ENCODE measurements at regions not wholly inside any gene's neighbourhood (a gene's known extent, or its start where the extent isn't known, plus 50 kb on each side); places are given as distances from the start of the nearest gene placed in this dataset.

DNA sequence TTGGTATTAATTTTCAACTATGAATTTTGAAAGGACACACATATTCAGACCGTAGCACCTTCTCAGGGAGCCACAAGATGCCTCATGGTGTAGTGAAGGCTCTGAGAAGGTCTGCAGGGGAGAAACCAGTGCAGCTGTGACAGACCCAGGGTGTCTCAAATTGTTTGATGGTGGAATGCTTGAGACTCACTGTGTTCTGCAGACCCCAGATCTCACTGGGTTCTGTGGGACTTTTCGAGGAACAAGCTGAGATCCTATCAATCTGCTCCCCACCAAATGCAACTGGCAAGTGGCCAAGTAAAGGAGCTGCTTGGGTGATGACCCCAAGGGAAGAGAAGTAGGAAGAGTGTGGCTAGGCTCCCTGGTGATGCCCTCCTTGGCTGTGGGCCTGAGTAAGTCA, 130.5 kb upstream of the UNC5B start:
- peak; percentile 2 for DNase-seq (ENCODE audit: low spot score, unreplicated experiment)
- Mint-ChIP-seq H3K4me3 (ENCODE audit: low read depth) (no peak overlapping the region), H3K36me3 (ENCODE audit: insufficient read depth) (no peaks in the 10 kb centered on the region), H3K27me3 (peaks cover 25% of the 10 kb centered on the region), H3K27ac (no peak overlapping the region), H3K4me1 (ENCODE audit: low read depth) (no peaks in the 10 kb centered on the region), H3K9me3 (ENCODE audit: low read depth) (no peaks in the 10 kb centered on the region)
- TF ChIP-seq, protein P1, sequence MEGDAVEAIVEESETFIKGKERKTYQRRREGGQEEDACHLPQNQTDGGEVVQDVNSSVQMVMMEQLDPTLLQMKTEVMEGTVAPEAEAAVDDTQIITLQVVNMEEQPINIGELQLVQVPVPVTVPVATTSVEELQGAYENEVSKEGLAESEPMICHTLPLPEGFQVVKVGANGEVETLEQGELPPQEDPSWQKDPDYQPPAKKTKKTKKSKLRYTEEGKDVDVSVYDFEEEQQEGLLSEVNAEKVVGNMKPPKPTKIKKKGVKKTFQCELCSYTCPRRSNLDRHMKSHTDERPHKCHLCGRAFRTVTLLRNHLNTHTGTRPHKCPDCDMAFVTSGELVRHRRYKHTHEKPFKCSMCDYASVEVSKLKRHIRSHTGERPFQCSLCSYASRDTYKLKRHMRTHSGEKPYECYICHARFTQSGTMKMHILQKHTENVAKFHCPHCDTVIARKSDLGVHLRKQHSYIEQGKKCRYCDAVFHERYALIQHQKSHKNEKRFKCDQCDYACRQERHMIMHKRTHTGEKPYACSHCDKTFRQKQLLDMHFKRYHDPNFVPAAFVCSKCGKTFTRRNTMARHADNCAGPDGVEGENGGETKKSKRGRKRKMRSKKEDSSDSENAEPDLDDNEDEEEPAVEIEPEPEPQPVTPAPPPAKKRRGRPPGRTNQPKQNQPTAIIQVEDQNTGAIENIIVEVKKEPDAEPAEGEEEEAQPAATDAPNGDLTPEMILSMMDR (IDR thresholded peaks at IDR 0.05; ENCODE audit: unreplicated experiment), result no peak

DNA sequence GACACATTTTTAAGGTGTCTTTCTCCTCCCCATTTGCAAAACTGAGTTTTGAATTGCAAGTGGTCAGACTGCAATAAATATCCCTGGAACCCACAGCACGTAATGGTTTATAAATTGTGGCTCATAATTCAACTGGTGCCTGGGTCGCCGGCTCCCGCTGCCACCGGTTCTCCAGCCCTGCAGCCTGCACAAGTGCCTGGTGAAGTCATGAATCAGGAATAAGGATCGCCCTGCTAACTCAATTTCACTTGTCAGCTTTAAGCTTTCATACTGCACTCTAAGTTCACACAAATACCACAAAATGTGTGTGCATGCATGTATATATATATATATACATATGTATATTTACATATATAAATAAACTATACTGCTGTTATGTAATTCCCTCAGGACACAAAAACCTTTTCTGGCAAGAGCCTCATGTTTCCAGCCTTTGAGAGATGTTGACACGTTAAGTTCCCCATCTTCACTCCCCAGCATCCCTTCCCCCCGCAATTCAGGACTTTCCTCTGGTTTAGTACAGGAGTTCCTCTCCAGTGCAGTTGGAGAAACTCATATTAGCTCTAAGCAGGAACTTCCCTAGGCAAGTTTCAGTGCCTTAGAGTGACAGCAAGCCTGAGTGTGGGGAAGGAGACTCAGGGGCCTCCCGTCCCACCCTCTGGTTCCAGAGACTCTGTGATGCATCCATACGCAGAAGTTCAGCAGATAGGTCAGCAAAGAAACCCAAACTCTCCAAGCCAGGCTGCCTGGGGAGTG, 129.2 kb upstream of the UNC5B start:
- Mint-ChIP-seq H3K27me3 (peaks cover 16% of the 10 kb centered on the region), H3K36me3 (ENCODE audit: insufficient read depth) (no peaks in the 10 kb centered on the region), H3K4me3 (ENCODE audit: low read depth) (no peak overlapping the region), H3K4me1 (ENCODE audit: low read depth) (no peaks in the 10 kb centered on the region), H3K9me3 (ENCODE audit: low read depth) (no peaks in the 10 kb centered on the region), H3K27ac (no peak overlapping the region)
- TF ChIP-seq, protein P1 (IDR thresholded peaks at IDR 0.05; ENCODE audit: unreplicated experiment), result no peak
- DNase-seq (ENCODE audit: low spot score, unreplicated experiment), result peak; percentile 3

DNA sequence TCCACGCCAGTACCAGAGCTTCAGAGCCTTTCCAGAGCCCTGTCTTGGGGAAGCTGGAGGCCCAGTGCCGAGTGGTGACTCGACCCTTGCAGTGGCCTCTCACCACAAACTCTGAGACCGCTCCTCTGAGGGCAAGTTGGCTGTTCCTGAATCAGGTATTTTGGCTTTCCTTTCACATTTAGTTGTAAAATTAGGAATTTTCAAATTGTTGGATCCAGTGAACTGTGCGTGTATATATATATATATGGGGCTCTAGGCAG, 128.7 kb upstream of the UNC5B start:
- Mint-ChIP-seq H3K4me1 (ENCODE audit: low read depth) (no peaks in the 10 kb centered on the region), H3K4me3 (ENCODE audit: low read depth) (no peak overlapping the region), H3K36me3 (ENCODE audit: insufficient read depth) (no peaks in the 10 kb centered on the region), H3K27ac (no peak overlapping the region), H3K27me3 (peaks cover 15% of the 10 kb centered on the region), H3K9me3 (ENCODE audit: low read depth) (no peaks in the 10 kb centered on the region)
- DNase-seq (ENCODE audit: low spot score, unreplicated experiment), result no peak
- TF ChIP-seq, protein P1 (IDR thresholded peaks at IDR 0.05; ENCODE audit: unreplicated experiment), result no peak

DNA sequence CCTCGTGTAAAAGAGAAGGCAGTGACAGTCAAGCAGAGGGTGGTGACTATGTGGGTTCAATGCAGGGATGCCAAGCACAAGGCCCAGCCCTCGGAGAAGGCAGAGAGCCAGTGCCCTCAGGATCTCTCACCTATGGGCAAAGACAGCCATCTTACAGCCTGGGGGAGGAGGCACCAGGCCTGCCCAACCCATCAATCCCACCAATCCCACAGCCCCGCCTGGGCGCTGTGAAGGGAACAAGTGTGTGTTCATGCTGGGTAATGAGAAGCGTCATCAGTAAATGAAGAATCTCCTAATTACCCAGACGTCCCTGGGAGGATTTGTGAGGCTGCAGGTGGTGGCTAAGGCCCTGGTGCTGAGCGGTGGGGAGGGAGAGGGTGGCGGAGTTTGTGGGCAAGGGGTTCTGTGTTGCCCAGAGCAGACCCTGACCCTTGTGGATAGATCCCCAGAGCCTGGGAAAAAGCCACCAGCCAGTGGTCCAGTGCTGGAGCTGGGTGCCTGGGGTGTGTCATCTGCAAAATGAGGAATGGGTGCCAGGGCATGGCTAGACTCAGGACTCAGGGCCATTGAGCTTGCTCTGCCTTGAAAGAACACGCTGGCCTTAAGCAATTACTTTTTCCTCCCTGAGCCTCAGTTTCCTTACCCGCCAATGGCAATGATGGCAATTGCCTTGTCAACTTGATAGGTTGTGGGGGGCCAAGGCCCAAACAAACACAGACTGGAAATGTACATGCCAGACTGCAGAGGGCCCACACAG, 128.1 kb upstream of the UNC5B start:
- Mint-ChIP-seq H3K36me3 (ENCODE audit: insufficient read depth) (no peaks in the 10 kb centered on the region), H3K9me3 (ENCODE audit: low read depth) (no peaks in the 10 kb centered on the region), H3K4me3 (ENCODE audit: low read depth) (no peak overlapping the region), H3K27ac (no peak overlapping the region), H3K4me1 (ENCODE audit: low read depth) (no peaks in the 10 kb centered on the region), H3K27me3 (peaks cover 10% of the 10 kb centered on the region)
- peak; percentile 2 for DNase-seq (ENCODE audit: low spot score, unreplicated experiment)
- TF ChIP-seq, protein P1 (IDR thresholded peaks at IDR 0.05; ENCODE audit: unreplicated experiment), result no peak

DNA sequence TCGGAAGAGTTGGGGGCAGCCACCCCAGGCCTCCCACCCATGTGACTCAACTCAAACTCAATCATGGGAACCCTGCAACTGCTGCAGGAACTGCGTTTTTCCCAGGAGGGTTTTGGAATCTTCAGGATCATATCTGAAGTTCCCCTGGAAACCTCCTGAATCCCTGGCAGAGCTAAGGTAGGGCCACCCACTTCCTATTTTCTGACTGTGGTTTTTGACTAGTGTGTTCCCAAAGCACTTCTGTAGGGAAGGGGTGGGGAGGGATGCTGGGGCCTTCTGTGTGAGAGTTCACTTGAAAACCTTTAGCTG, 127.6 kb upstream of the UNC5B start:
- no peaks in the 10 kb centered on the region for H3K36me3 Mint-ChIP-seq (ENCODE audit: insufficient read depth)
- no peak overlapping the region for H3K4me3 Mint-ChIP-seq (ENCODE audit: low read depth)
- H3K9me3 Mint-ChIP-seq (ENCODE audit: low read depth), result no peaks in the 10 kb centered on the region
- TF ChIP-seq, protein P1 (IDR thresholded peaks at IDR 0.05; ENCODE audit: unreplicated experiment), result no peak
- H3K4me1 Mint-ChIP-seq (ENCODE audit: low read depth), result no peaks in the 10 kb centered on the region
- H3K27ac Mint-ChIP-seq, result no peak overlapping the region
- H3K27me3 Mint-ChIP-seq, result peaks cover 5% of the 10 kb centered on the region
- DNase-seq (ENCODE audit: low spot score, unreplicated experiment), result no peak
